RWPE2 (cell line): ENCODE measurements at regions not wholly inside any gene's neighbourhood (a gene's known extent, or its start where the extent isn't known, plus 50 kb on each side); places are given as distances from the start of the nearest gene placed in this dataset.
A peak's percentile ranks its signal among the peaks of the same experiment; 100 is the strongest.

Source experiments
- ATAC-seq: fragments of 200-7000 bp; cut with Tn5 transposase; 3 replicates; pipeline ENCODE4 v1.9.1; 2021; ENCODE audit warnings: low read depth
- DNase-seq: peaks from one replicate; pipeline ENCODE4 v3.0.0-alpha.2; 2020; ENCODE audit warnings: low spot score
- H3K27ac ChIP-seq: fragments of 450-650 bp; 2 replicates; pipeline ENCODE4 v1.5.1; 2017; ENCODE audit warnings: mild to moderate bottlenecking; ENCODE audit not compliant: poor library complexity, severe bottlenecking
- H3K27me3 ChIP-seq: fragments of 250-450 bp; sonication (Bioruptor Pico); 2 replicates; pipeline ENCODE4 v1.5.1; 2021; ENCODE audit warnings: mild to moderate bottlenecking, moderate library complexity; ENCODE audit not compliant: insufficient read depth, poor library complexity, severe bottlenecking
- H3K36me3 ChIP-seq: fragments of 250-450 bp; sonication (Bioruptor Pico); 2 replicates; pipeline ENCODE4 v1.5.1; 2020; ENCODE audit warnings: low read depth, mild to moderate bottlenecking, moderate library complexity
- H3K4me1 ChIP-seq: fragments of 250-450 bp; sonication (Bioruptor Pico); 2 replicates; pipeline ENCODE4 v1.5.1; 2021; ENCODE audit warnings: mild to moderate bottlenecking, moderate library complexity; ENCODE audit not compliant: insufficient read depth, poor library complexity, severe bottlenecking
- H3K4me3 ChIP-seq: fragments of 250-450 bp; sonication (Bioruptor Pico); 2 replicates; pipeline ENCODE4 v1.5.1; 2021; ENCODE audit warnings: mild to moderate bottlenecking, moderate library complexity; ENCODE audit not compliant: severe bottlenecking
- H3K9me3 ChIP-seq: fragments of 250-450 bp; sonication (Bioruptor Pico); 2 replicates; pipeline ENCODE4 v1.5.1; 2021; ENCODE audit warnings: mild to moderate bottlenecking, moderate library complexity; ENCODE audit not compliant: severe bottlenecking
- TF ChIP-seq, protein P1 (sequence below): fragments of 450-650 bp; IDR thresholded peaks from one replicate; pipeline ENCODE4 v1.5.1; 2017; ENCODE audit warnings: mild to moderate bottlenecking, moderate library complexity; ENCODE audit not compliant: poor library complexity, severe bottlenecking

DNA sequence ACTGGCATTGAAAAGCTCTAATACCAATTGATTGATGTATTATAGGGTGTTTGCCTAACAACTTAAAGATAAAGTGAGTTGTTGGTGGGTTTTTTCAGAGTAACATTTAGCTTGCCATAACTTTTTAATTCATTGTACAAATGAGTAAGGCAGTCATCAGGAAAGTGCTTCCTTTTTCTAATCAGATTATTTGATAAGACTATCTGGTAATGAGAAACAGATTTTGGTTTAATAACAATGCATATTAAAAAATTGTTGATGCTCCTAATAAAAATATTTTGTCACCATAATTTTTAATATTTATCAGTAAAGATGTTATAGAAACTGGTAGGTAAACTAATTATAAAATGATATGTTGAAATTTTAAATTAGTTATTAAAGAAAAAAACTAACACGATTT, 51.3 kb downstream of the BLTP1 start:
- H3K4me3 ChIP-seq = no peak overlapping the region
- no peaks in the 10 kb centered on the region for H3K9me3 ChIP-seq
- no peak overlapping the region for H3K27ac ChIP-seq
- peaks cover 52% of the 10 kb centered on the region for H3K36me3 ChIP-seq
- no peaks in the 10 kb centered on the region for H3K4me1 ChIP-seq
- no peaks in the 10 kb centered on the region for H3K27me3 ChIP-seq
- no peak for ATAC-seq
- DNase-seq = no peak
- TF ChIP-seq, protein P1, sequence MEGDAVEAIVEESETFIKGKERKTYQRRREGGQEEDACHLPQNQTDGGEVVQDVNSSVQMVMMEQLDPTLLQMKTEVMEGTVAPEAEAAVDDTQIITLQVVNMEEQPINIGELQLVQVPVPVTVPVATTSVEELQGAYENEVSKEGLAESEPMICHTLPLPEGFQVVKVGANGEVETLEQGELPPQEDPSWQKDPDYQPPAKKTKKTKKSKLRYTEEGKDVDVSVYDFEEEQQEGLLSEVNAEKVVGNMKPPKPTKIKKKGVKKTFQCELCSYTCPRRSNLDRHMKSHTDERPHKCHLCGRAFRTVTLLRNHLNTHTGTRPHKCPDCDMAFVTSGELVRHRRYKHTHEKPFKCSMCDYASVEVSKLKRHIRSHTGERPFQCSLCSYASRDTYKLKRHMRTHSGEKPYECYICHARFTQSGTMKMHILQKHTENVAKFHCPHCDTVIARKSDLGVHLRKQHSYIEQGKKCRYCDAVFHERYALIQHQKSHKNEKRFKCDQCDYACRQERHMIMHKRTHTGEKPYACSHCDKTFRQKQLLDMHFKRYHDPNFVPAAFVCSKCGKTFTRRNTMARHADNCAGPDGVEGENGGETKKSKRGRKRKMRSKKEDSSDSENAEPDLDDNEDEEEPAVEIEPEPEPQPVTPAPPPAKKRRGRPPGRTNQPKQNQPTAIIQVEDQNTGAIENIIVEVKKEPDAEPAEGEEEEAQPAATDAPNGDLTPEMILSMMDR = no peak

GRCh38 chr4:122205687-122206086, 53.6 kb downstream of the BLTP1 start:
- no peaks in the 10 kb centered on the region for H3K27me3 ChIP-seq
- no peaks in the 10 kb centered on the region for H3K4me1 ChIP-seq
- ATAC-seq (peak; percentile 36; the same call in 1 of the 3 replicates), DNase-seq (no peak)
- H3K36me3 ChIP-seq = peaks cover 65% of the 10 kb centered on the region
- TF ChIP-seq, protein P1 = peak; percentile 17
- no peak overlapping the region for H3K27ac ChIP-seq
- H3K4me3 ChIP-seq = no peak overlapping the region
- H3K9me3 ChIP-seq = no peaks in the 10 kb centered on the region

DNA sequence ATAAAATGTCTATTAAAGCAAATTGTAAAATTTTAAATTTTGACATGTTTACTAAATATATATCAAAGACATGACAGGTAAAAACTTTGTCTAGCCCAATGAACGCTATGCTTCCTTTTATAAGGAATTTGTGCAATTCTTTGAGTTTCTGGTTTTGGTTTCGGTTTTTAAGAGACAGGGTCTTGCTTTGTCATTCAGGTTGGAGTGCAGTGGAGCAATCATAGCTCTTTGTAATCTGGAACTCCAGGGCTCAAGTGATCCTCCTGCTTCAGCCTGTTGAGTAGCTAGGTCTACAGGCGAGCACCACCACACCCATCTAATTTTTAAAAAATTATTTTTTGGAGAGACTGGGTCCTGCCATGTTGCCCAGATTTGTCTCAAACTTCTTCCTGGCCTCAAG, 60.7 kb downstream of the BLTP1 start:
- DNase-seq (no peak), ATAC-seq (no peak)
- TF ChIP-seq, protein P1 = no peak
- H3K36me3 ChIP-seq = peaks cover 53% of the 10 kb centered on the region
- no peaks in the 10 kb centered on the region for H3K4me1 ChIP-seq
- H3K27me3 ChIP-seq = no peaks in the 10 kb centered on the region
- no peak overlapping the region for H3K27ac ChIP-seq
- no peak overlapping the region for H3K4me3 ChIP-seq
- H3K9me3 ChIP-seq = no peaks in the 10 kb centered on the region

DNA sequence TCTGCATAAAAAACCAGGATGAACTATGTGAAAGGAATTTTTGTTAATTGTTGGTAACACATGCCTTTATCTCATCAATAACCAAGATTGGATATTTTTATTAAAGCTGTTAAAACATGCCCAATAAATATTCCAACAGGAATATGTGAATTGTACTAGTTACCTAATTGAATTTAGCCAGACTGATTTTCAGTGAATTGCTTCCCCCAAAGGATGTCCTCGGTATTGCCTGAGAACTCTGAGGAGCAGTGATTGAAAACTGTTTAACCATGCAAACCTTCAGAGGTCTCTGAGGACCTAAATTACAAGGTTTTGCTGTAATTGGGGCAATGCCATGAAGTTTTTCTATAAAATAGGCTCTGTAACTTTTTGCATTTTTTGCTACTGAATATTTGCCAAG, 66.6 kb downstream of the BLTP1 start:
- DNase-seq (no peak), ATAC-seq (no peak)

GRCh38 chr4:122219356-122219755, 67.2 kb downstream of the BLTP1 start:
- DNase-seq (no peak), ATAC-seq (no peak)
- no peaks in the 10 kb centered on the region for H3K4me1 ChIP-seq
- TF ChIP-seq, protein P1 = no peak
- H3K27ac ChIP-seq = no peak overlapping the region
- peaks cover 37% of the 10 kb centered on the region for H3K36me3 ChIP-seq
- H3K27me3 ChIP-seq = no peaks in the 10 kb centered on the region
- H3K4me3 ChIP-seq = no peak overlapping the region
- no peaks in the 10 kb centered on the region for H3K9me3 ChIP-seq

More for the DNA sequence above, 66.6 kb downstream of the BLTP1 start:
- Histone ChIP-seq H3K4me3 (no peak overlapping the region), H3K36me3 (peaks cover 36% of the 10 kb centered on the region), H3K27me3 (no peaks in the 10 kb centered on the region), H3K27ac (no peak overlapping the region), H3K4me1 (no peaks in the 10 kb centered on the region), H3K9me3 (no peaks in the 10 kb centered on the region)
- TF ChIP-seq, protein P1 = peak; percentile 25
